ENCODE measurements at regions not wholly inside any gene's neighbourhood (a gene's known extent, or its start where the extent isn't known, plus 50 kb on each side); places are given as distances from the start of the nearest gene placed in this dataset.
"Not testable (repeated sequence)": the region's sequence is repeated elsewhere in the genome, so short reads cannot be mapped to it uniquely, and the experiment has no call there.

GRCh38 chr7:155231241-155231800, 66.4 kb upstream of the INSIG1 start:
- no peak for DNase-seq
- CTCF ChIA-PET, result no interaction called here
- Mint-ChIP-seq H3K27me3 (ENCODE audit: low read depth) (no peaks in the 10 kb centered on the region), H3K36me3 (ENCODE audit: low read depth) (no peaks in the 10 kb centered on the region), H3K4me3 (no peak overlapping the region), H3K27ac (no peak overlapping the region), H3K9me3 (no peaks in the 10 kb centered on the region), H3K4me1 (ENCODE audit: low read depth) (no peaks in the 10 kb centered on the region)
- intact Hi-C loops (cut with micrococcal nuclease), result no loop called here

- CTCF ChIA-PET, result no interaction called here
- Mint-ChIP-seq H3K36me3 (ENCODE audit: low read depth) (no peaks in the 10 kb centered on the region), H3K27ac (no peak overlapping the region), H3K9me3 (no peaks in the 10 kb centered on the region), H3K27me3 (ENCODE audit: low read depth) (no peaks in the 10 kb centered on the region), H3K4me3 (no peak overlapping the region), H3K4me1 (ENCODE audit: low read depth) (no peaks in the 10 kb centered on the region)
- DNase-seq, result no peak
- intact Hi-C loops (cut with micrococcal nuclease), result no loop called here
Measured at GRCh38 chr7:155231941-155232340, 65.7 kb upstream of the INSIG1 start.

GRCh38 chr7:155232911-155233310, 64.8 kb upstream of the INSIG1 start:
- no peak for DNase-seq
- H3K4me1 Mint-ChIP-seq (ENCODE audit: low read depth), result no peaks in the 10 kb centered on the region
- no peaks in the 10 kb centered on the region for H3K36me3 Mint-ChIP-seq (ENCODE audit: low read depth)
- no peaks in the 10 kb centered on the region for H3K27me3 Mint-ChIP-seq (ENCODE audit: low read depth)
- no peak overlapping the region for H3K27ac Mint-ChIP-seq
- CTCF ChIA-PET, result no interaction called here
- no peaks in the 10 kb centered on the region for H3K9me3 Mint-ChIP-seq
- no peak overlapping the region for H3K4me3 Mint-ChIP-seq
- intact Hi-C loops (cut with micrococcal nuclease), result no loop called here

GRCh38 chr7:155233311-155234157, 64.1 kb upstream of the INSIG1 start:
- DNase-seq, result no peak
- no peak overlapping the region for H3K27ac Mint-ChIP-seq
- intact Hi-C loops (cut with micrococcal nuclease), result no loop called here
- CTCF ChIA-PET, result no interaction called here
- H3K4me3 Mint-ChIP-seq, result no peak overlapping the region
- no peaks in the 10 kb centered on the region for H3K4me1 Mint-ChIP-seq (ENCODE audit: low read depth)
- peaks cover 3% of the 10 kb centered on the region for H3K27me3 Mint-ChIP-seq (ENCODE audit: low read depth)
- H3K36me3 Mint-ChIP-seq (ENCODE audit: low read depth), result no peaks in the 10 kb centered on the region
- H3K9me3 Mint-ChIP-seq, result no peaks in the 10 kb centered on the region

- no peaks in the 10 kb centered on the region for H3K9me3 Mint-ChIP-seq
- no peaks in the 10 kb centered on the region for H3K36me3 Mint-ChIP-seq (ENCODE audit: low read depth)
- intact Hi-C loops (cut with micrococcal nuclease), result no loop called here
- H3K27me3 Mint-ChIP-seq (ENCODE audit: low read depth), result peaks cover 4% of the 10 kb centered on the region
- H3K4me1 Mint-ChIP-seq (ENCODE audit: low read depth), result no peaks in the 10 kb centered on the region
- H3K27ac Mint-ChIP-seq, result no peak overlapping the region
- peak; percentile 15 for DNase-seq
- no peak overlapping the region for H3K4me3 Mint-ChIP-seq
- CTCF ChIA-PET, result no interaction called here
Measured at GRCh38 chr7:155234158-155234492, 63.6 kb upstream of the INSIG1 start.

GRCh38 chr7:155234950-155235789, 62.5 kb upstream of the INSIG1 start:
- Mint-ChIP-seq H3K4me3 (no peak overlapping the region), H3K4me1 (ENCODE audit: low read depth) (no peaks in the 10 kb centered on the region), H3K27ac (no peak overlapping the region), H3K9me3 (no peaks in the 10 kb centered on the region), H3K27me3 (ENCODE audit: low read depth) (peaks cover 4% of the 10 kb centered on the region), H3K36me3 (ENCODE audit: low read depth) (no peaks in the 10 kb centered on the region)
- DNase-seq, result no peak
- CTCF ChIA-PET, result interaction anchor here (0.6 kb wide), 1 partner anchor 23 kb away, joined by 4 read pairs; no protein-coding TSS in a partner anchor
- intact Hi-C loops (cut with micrococcal nuclease), result no loop called here

- Mint-ChIP-seq H3K9me3 (no peaks in the 10 kb centered on the region), H3K4me1 (ENCODE audit: low read depth) (no peaks in the 10 kb centered on the region), H3K4me3 (no peak overlapping the region), H3K27ac (no peak overlapping the region), H3K27me3 (ENCODE audit: low read depth) (peaks cover 4% of the 10 kb centered on the region), H3K36me3 (ENCODE audit: low read depth) (no peaks in the 10 kb centered on the region)
- intact Hi-C loops (cut with micrococcal nuclease), result no loop called here
- DNase-seq, result no peak
- CTCF ChIA-PET, result interaction anchor here (1.0 kb wide), 1 partner anchor 109 kb away, joined by 3 read pairs; no protein-coding TSS in a partner anchor
Measured at GRCh38 chr7:155236386-155236785, 61.3 kb upstream of the INSIG1 start.

- Mint-ChIP-seq H3K27me3 (ENCODE audit: low read depth) (peaks cover 4% of the 10 kb centered on the region), H3K4me3 (no peak overlapping the region), H3K9me3 (no peaks in the 10 kb centered on the region), H3K36me3 (ENCODE audit: low read depth) (no peaks in the 10 kb centered on the region), H3K4me1 (ENCODE audit: low read depth) (no peaks in the 10 kb centered on the region), H3K27ac (no peak overlapping the region)
- no peak for DNase-seq
- intact Hi-C loops (cut with micrococcal nuclease), result no loop called here
- CTCF ChIA-PET, result no interaction called here
Measured at GRCh38 chr7:155237297-155237696, 60.4 kb upstream of the INSIG1 start.

GRCh38 chr7:155237730-155238129, 59.9 kb upstream of the INSIG1 start:
- peaks cover 4% of the 10 kb centered on the region for H3K27me3 Mint-ChIP-seq (ENCODE audit: low read depth)
- H3K4me1 Mint-ChIP-seq (ENCODE audit: low read depth), result no peaks in the 10 kb centered on the region
- no peak overlapping the region for H3K27ac Mint-ChIP-seq
- CTCF ChIA-PET, result no interaction called here
- no peaks in the 10 kb centered on the region for H3K9me3 Mint-ChIP-seq
- H3K36me3 Mint-ChIP-seq (ENCODE audit: low read depth), result no peaks in the 10 kb centered on the region
- H3K4me3 Mint-ChIP-seq, result no peak overlapping the region
- intact Hi-C loops (cut with micrococcal nuclease), result no loop called here
- DNase-seq, result no peak

GRCh38 chr7:155239431-155240087, 58.1 kb upstream of the INSIG1 start:
- H3K9me3 Mint-ChIP-seq; intact Hi-C loops (cut with micrococcal nuclease); H3K36me3 Mint-ChIP-seq (ENCODE audit: low read depth); H3K27me3 Mint-ChIP-seq (ENCODE audit: low read depth); DNase-seq; H3K27ac Mint-ChIP-seq; H3K4me1 Mint-ChIP-seq (ENCODE audit: low read depth); H3K4me3 Mint-ChIP-seq: not testable (repeated sequence)
- CTCF ChIA-PET, result interaction anchor here (1.3 kb wide), 1 partner anchor 106 kb away, joined by 4 read pairs; no protein-coding TSS in a partner anchor

GRCh38 chr7:155244675-155245074, 53.0 kb upstream of the INSIG1 start:
- peaks cover 5% of the 10 kb centered on the region for H3K9me3 Mint-ChIP-seq
- no peaks in the 10 kb centered on the region for H3K27me3 Mint-ChIP-seq (ENCODE audit: low read depth)
- no peak overlapping the region for H3K27ac Mint-ChIP-seq
- CTCF ChIA-PET, result interaction anchor here (1.2 kb wide), 1 partner anchor 100 kb away, joined by 5 read pairs; no protein-coding TSS in a partner anchor
- H3K36me3 Mint-ChIP-seq (ENCODE audit: low read depth), result no peaks in the 10 kb centered on the region
- H3K4me1 Mint-ChIP-seq (ENCODE audit: low read depth), result no peaks in the 10 kb centered on the region
- intact Hi-C loops (cut with micrococcal nuclease), result no loop called here
- DNase-seq, result no peak
- no peak overlapping the region for H3K4me3 Mint-ChIP-seq
